ENCODE measurements at regions not wholly inside any gene's neighbourhood (a gene's known extent, or its start where the extent isn't known, plus 50 kb on each side); places are given as distances from the start of the nearest gene placed in this dataset.
A peak's percentile ranks its signal among the peaks of the same experiment; 100 is the strongest.

DNA sequence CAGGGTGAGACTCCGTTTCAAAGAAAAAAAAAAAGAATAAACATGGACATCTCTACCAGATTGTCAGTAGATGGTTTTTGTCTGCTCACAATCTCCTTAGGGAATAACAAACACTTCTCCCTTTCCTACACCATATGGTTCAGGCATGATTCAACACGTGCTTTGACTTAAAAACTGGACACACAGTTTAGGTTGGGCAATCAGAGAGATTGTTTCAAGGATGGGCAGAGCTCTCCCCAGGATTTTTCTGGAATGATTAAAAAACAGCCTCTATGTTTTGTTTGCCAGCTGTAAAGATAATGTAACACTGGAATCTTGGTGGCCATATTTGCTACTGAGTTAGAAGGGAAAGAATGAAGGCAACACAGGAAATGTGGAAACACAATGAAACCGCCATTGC, 150.1 kb upstream of the TSC22D1 start:
- TF ChIP-seq JUN (IDR thresholded peaks at IDR 0.05; ENCODE audit: borderline replicate concordance, insufficient read depth, insufficient read length, low read depth) = no peak
- no peak for TF ChIP-seq FOS (IDR thresholded peaks at IDR 0.05; ENCODE audit: borderline replicate concordance, insufficient read depth, low read length)
- no peak for TF ChIP-seq EZH2 (IDR thresholded peaks at IDR 0.05; ENCODE audit: borderline replicate concordance, low read depth, low read length, severe bottlenecking)
- TF ChIP-seq, protein P1, sequence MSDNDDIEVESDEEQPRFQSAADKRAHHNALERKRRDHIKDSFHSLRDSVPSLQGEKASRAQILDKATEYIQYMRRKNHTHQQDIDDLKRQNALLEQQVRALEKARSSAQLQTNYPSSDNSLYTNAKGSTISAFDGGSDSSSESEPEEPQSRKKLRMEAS (IDR thresholded peaks at IDR 0.05; ENCODE audit: insufficient read depth, insufficient read length) = no peak
- TF ChIP-seq MYC (IDR thresholded peaks at IDR 0.05; ENCODE audit: low read depth, low read length) = no peak
- TF ChIP-seq POLR2AphosphoS5 (IDR thresholded peaks at IDR 0.05; ENCODE audit: insufficient read depth, low read depth, low read length) = no peak
- ChIA-PET CTCF (interaction anchor here (0.8 kb wide), 1 partner anchor 12 kb away, joined by 3 read pairs; no protein-coding TSS in a partner anchor), POLR2A (no interaction called here)
- H3K27ac ChIP-seq (ENCODE audit: insufficient read depth, low read depth, low read length) = no peak overlapping the region
- FAIRE-seq (no peak), DNase-seq (ENCODE audit: low read depth, low spot score) (no peak)
- no peaks in the 10 kb centered on the region for H4K20me1 ChIP-seq (replicated peaks; ENCODE audit: control insufficient read depth, extremely low read depth, insufficient read depth, low read length)
- H3K9me1 ChIP-seq (replicated peaks; ENCODE audit: control insufficient read depth, extremely low read depth, insufficient read depth, low read length) = no peaks in the 10 kb centered on the region
- H3K4me1 ChIP-seq (ENCODE audit: control insufficient read depth, extremely low read depth, insufficient read depth, low read length) = no peaks in the 10 kb centered on the region
- no peak overlapping the region for H3K4me3 ChIP-seq (replicated peaks in 1 of 3; ENCODE audit: insufficient read depth in 1 of 3, low read depth in 1 of 3, low read length in 3 of 3)
- no peaks in the 10 kb centered on the region for H3K79me2 ChIP-seq (ENCODE audit: control insufficient read depth, insufficient read depth, low read length)
- dilution Hi-C loops (cut with MboI; ENCODE audit: extremely low pct_ligation_motif_present, low sequenced_read_pairs) = no loop called here
- no peak overlapping the region for H3K9ac ChIP-seq (replicated peaks; ENCODE audit: extremely low read depth, insufficient read depth, low read length)
- no peak overlapping the region for H3K4me2 ChIP-seq (ENCODE audit: insufficient read depth, low read length)
- no peaks in the 10 kb centered on the region for H3K27me3 ChIP-seq (ENCODE audit: control insufficient read depth in 2 of 2, insufficient read depth in 2 of 2, low read length in 2 of 2)
- intact Hi-C loops (cut with micrococcal nuclease) = no loop called here
- H3K9me3 ChIP-seq (replicated peaks; ENCODE audit: control insufficient read depth, insufficient read depth, low read length) = no peaks in the 10 kb centered on the region
- no TSS peak for BruUV-seq (replicated peaks)
- H2AFZ ChIP-seq (ENCODE audit: low read depth, low read length) = no peak overlapping the region
- H3K36me3 ChIP-seq (ENCODE audit: control insufficient read depth in 2 of 2, extremely low read depth in 1 of 2, insufficient read depth in 2 of 2, low read length in 2 of 2) = no peaks in the 10 kb centered on the region

DNA sequence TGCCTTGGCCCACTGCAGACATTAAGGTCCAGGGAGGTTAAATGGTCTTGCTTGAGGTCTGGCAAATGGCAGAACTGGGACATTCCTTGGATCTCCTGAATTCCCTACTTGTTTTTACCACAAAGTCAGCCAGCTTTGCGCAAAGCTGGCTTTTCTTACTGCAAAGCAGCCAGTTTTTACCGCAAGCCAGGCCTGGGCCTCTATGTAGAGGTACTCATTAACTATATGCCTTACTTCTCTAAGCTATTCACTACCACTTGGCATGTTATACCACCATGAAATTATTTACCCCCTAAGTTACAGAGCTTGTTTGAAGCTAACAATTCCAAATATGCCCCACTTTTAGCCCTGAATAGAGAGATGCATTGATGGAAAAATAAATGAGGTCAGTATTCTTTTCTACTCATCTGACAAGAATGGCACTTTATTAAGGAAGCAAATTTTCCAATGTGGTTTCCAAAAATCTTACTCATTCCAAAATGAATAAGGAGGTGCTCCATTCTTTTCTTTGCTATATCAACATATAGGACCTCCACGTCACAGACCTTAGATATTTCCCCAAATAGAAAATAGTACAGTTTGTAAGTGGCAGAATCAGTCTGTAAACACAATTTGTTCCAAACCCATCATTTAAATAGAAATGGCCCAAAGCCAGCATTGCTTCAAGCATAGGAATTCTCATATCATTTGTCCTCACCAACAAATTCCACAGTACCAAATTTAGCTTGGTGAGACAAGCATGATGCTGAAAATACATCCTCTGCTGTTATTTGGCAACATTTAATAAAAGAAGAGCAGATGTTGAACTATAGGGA, 143.9 kb upstream of the TSC22D1 start:
- intact Hi-C loops (cut with micrococcal nuclease) = no loop called here
- Histone ChIP-seq H2AFZ (ENCODE audit: low read depth, low read length) (no peak overlapping the region), H4K20me1 (replicated peaks; ENCODE audit: control insufficient read depth, extremely low read depth, insufficient read depth, low read length) (no peaks in the 10 kb centered on the region), H3K9me3 (replicated peaks; ENCODE audit: control insufficient read depth, insufficient read depth, low read length) (no peaks in the 10 kb centered on the region), H3K27ac (ENCODE audit: insufficient read depth, low read depth, low read length) (no peak overlapping the region), H3K4me3 (replicated peaks in 1 of 3; ENCODE audit: insufficient read depth in 1 of 3, low read depth in 1 of 3, low read length in 3 of 3) (no peak overlapping the region), H3K36me3 (ENCODE audit: control insufficient read depth in 2 of 2, extremely low read depth in 1 of 2, insufficient read depth in 2 of 2, low read length in 2 of 2) (no peaks in the 10 kb centered on the region), H3K9ac (replicated peaks; ENCODE audit: extremely low read depth, insufficient read depth, low read length) (no peak overlapping the region), H3K4me1 (ENCODE audit: control insufficient read depth, extremely low read depth, insufficient read depth, low read length) (peaks cover under 1% of the 10 kb centered on the region), H3K4me2 (ENCODE audit: insufficient read depth, low read length) (no peak overlapping the region), H3K9me1 (replicated peaks; ENCODE audit: control insufficient read depth, extremely low read depth, insufficient read depth, low read length) (no peaks in the 10 kb centered on the region), H3K27me3 (ENCODE audit: control insufficient read depth in 2 of 2, insufficient read depth in 2 of 2, low read length in 2 of 2) (no peaks in the 10 kb centered on the region), H3K79me2 (ENCODE audit: control insufficient read depth, insufficient read depth, low read length) (no peaks in the 10 kb centered on the region)
- TF ChIP-seq JUN (IDR thresholded peaks at IDR 0.05; ENCODE audit: borderline replicate concordance, insufficient read depth, insufficient read length, low read depth) (peak; percentile 3), EZH2 (IDR thresholded peaks at IDR 0.05; ENCODE audit: borderline replicate concordance, low read depth, low read length, severe bottlenecking) (no peak)
- TF ChIP-seq, protein P1 (IDR thresholded peaks at IDR 0.05; ENCODE audit: insufficient read depth, insufficient read length) = no peak
- CTCF ChIA-PET = interaction anchor here (0.7 to 1.4 kb wide), 5 partner anchors 11 to 213 kb away, joined by 3 read pairs; no protein-coding TSS in a partner anchor
- FAIRE-seq = no peak
- peak; percentile 53 for DNase-seq (ENCODE audit: low read depth, low spot score)
- POLR2A ChIA-PET = no interaction called here
- dilution Hi-C loops (cut with MboI; ENCODE audit: extremely low pct_ligation_motif_present, low sequenced_read_pairs) = no loop called here
- BruUV-seq (replicated peaks) = no TSS peak
